Posterior cingulate gyrus (tissue), 11 donors: ENCODE measurements at regions not wholly inside any gene's neighbourhood (a gene's known extent, or its start where the extent isn't known, plus 50 kb on each side); places are given as distances from the start of the nearest gene placed in this dataset.
"Not testable (repeated sequence)": the region's sequence is repeated elsewhere in the genome, so short reads cannot be mapped to it uniquely, and the experiment has no call there.

ENCODE experiments used
- DNase-seq, 10 donors: peaks; one replicate each; pipeline versions ENCODE4 v3.0.0 to v3.0.0-alpha.2; 2020 to 2021; ENCODE audit warnings: mixed read lengths in 3 of 10
- intact Hi-C: fragments of 100-400 bp; cut with DNase I; formaldehyde crosslinking; loops from one replicate; pipeline ENCODE4 v1.15.1; 2023

GRCh38 chr6:155853011-155853410, 397.4 kb upstream of the NOX3 start:
- no peak for DNase-seq
- intact Hi-C loops, result no loop called here

- intact Hi-C loops, result no loop called here
- DNase-seq, result no peak
Measured at GRCh38 chr6:155850408-155850841, 394.8 kb upstream of the NOX3 start.

- no peak for DNase-seq
- intact Hi-C loops, result no loop called here
Measured at GRCh38 chr6:155847711-155848110, 392.1 kb upstream of the NOX3 start.

- no peak for DNase-seq
- intact Hi-C loops, result no loop called here
Measured at GRCh38 chr6:155837474-155837873, 381.8 kb upstream of the NOX3 start.

GRCh38 chr6:155832596-155832995, 377.0 kb upstream of the NOX3 start:
- no peak for DNase-seq
- intact Hi-C loops, result no loop called here

GRCh38 chr6:155830531-155830930, 374.9 kb upstream of the NOX3 start:
- no peak for DNase-seq
- intact Hi-C loops, result no loop called here

- intact Hi-C loops, result no loop called here
- no peak for DNase-seq
Measured at GRCh38 chr6:155829646-155830045, 374.0 kb upstream of the NOX3 start.

GRCh38 chr6:155828989-155829388, 373.4 kb upstream of the NOX3 start:
- DNase-seq, result no peak
- intact Hi-C loops, result no loop called here

GRCh38 chr6:155818698-155819097, 363.1 kb upstream of the NOX3 start:
- intact Hi-C loops, result no loop called here
- DNase-seq, result no peak

GRCh38 chr6:155813548-155813947, 357.9 kb upstream of the NOX3 start:
- DNase-seq, result no peak
- intact Hi-C loops, result no loop called here

- DNase-seq, result no peak
- intact Hi-C loops, result no loop called here
Measured at GRCh38 chr6:155807243-155807642, 351.6 kb upstream of the NOX3 start.

- no peak for DNase-seq
- intact Hi-C loops, result no loop called here
Measured at GRCh38 chr6:155801046-155801445, 345.4 kb upstream of the NOX3 start.

GRCh38 chr6:155798876-155799275, 343.2 kb upstream of the NOX3 start:
- DNase-seq, intact Hi-C loops: not testable (repeated sequence)

- no peak for DNase-seq
- intact Hi-C loops, result no loop called here
Measured at GRCh38 chr6:155795173-155795796, 339.6 kb upstream of the NOX3 start.

- no peak for DNase-seq
- intact Hi-C loops, result no loop called here
Measured at GRCh38 chr6:155791891-155792290, 336.3 kb upstream of the NOX3 start.

- intact Hi-C loops, result no loop called here
- no peak for DNase-seq
Measured at GRCh38 chr6:155791186-155791585, 335.5 kb upstream of the NOX3 start.

GRCh38 chr6:155787168-155787567, 331.5 kb upstream of the NOX3 start:
- intact Hi-C loops, result no loop called here
- DNase-seq, result peak in 1 of 10 donors; percentile 46

- DNase-seq, result no peak
- intact Hi-C loops, result no loop called here
Measured at GRCh38 chr6:155786528-155786927, 330.9 kb upstream of the NOX3 start.

- intact Hi-C loops, result no loop called here
- DNase-seq, result no peak
Measured at GRCh38 chr6:155782739-155783459, 327.3 kb upstream of the NOX3 start.

- DNase-seq, result no peak
- intact Hi-C loops, result no loop called here
Measured at GRCh38 chr6:155782320-155782731, 326.7 kb upstream of the NOX3 start.

GRCh38 chr6:155779456-155779855, 323.8 kb upstream of the NOX3 start:
- intact Hi-C loops, result no loop called here
- no peak for DNase-seq

- no peak for DNase-seq
- intact Hi-C loops, result no loop called here
Measured at GRCh38 chr6:155778336-155778735, 322.7 kb upstream of the NOX3 start.
